HG02610 (cell line): ENCODE measurements at regions not wholly inside any gene's neighbourhood (a gene's known extent, or its start where the extent isn't known, plus 50 kb on each side); places are given as distances from the start of the nearest gene placed in this dataset.

Experiments used
- ATAC-seq: cut with Tn5 transposase; IDR thresholded peaks from one replicate; pipeline ENCODE4 v1.9.1; 2021; ENCODE audit warnings: mild to moderate bottlenecking, moderate library complexity; ENCODE audit not compliant: unreplicated experiment

DNA sequence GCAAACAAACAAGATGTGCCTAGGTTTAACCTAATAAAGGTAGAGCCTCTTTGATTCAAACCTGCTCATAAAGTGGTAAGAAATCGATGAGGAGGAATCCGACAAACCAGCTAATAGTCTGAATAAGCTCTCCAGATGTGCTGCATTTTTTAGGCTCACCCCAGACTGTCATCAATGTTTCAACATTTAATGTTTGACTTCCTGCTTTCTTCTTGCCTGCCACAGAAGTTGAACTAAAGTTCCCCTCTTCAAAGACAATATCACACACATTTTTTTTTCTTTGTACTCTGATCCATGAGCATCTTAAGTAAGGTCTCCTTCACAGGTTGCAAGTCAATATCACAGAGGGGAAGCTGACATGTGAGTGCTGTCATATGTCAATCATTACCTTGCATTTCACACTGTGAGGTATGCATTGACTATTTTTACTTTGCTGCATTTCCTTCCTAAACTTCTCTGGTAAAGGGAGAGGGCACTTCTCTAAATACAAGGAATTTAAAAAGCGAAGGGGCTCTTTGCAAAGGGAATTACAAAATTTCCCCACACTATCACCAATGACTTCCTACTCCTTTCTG, 172.3 kb upstream of the MCTP2 start:
- ATAC-seq, result no peak

- ATAC-seq, result no peak
Measured at GRCh38 chr15:94057305-94057704, 174.1 kb upstream of the MCTP2 start.

DNA sequence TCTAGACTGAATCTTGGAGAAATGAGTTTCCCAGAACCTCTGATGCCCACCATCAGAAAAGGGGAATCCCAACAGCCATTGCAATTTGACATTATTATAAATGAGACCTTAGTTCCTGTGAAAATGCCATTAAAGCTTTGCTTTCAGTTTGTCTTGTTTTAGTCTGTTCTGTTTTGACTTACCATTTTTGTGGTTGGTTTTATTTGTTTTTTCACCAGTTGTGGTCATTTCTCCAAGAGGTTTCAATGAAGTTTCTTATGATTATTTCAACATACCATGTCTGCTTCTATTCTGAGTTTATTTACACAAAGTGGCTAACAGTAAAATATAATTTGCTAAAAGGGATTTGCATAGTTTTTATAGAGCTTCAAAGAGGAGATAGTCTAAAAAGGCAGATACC, 175.0 kb upstream of the MCTP2 start:
- no peak for ATAC-seq

- no peak for ATAC-seq
Measured at GRCh38 chr15:94053626-94054025, 177.7 kb upstream of the MCTP2 start.

- ATAC-seq, result no peak
Measured at GRCh38 chr15:94052711-94053110, 178.7 kb upstream of the MCTP2 start.

DNA sequence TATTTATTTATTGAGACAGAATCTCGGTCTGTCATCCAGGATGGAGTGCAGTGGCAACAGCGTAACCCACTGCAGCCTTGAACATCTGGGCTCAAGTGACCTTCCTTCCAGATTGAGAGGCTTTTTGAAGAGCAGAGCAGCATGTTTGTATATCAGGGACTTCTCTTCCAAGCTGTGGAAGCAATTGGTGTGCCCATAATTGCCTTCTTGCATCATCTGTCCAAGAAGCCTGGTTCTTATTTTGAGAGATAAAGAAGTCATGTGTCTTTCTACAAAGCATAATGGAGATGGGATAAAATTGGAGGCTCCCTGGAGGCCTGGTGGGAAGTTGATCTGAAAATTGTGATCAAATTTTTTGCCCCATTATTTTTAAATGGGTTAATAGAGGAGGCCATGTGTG, 183.8 kb upstream of the MCTP2 start:
- ATAC-seq, result no peak

DNA sequence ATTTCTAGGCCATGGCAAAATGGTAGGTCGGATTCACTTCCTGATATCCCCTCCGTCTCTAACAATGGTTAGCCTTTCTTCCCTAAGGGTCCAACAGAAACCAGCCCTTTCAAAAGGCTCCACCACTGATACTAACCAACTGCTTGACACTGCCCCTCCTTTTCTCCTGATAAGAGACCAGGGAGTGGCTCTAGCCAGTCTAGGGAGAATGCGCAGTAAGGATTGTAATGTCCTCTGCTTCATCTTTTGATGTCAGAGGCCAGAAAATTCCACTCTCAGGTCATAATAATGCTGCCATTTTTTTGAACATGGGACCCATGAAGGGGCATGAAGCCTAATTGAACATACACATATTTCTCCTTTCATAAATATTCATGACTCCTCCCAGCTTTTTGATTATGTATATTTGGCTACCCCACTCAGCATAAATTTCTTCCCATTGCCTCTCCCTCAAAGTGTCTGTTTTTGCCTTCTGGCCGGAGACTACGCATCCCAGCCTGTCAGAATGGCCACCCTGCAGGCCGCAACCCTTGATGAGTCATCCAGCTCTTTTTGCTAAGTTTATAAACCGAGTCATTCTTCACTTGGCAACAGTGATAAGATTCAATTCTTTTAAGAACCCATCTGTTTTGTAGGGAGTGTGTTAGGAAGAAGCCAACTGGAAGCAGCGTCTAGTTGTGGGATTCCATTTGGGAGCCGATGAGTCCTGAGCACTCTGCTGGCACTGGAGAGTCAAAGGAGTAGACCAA, 189.0 kb upstream of the MCTP2 start:
- no peak for ATAC-seq

- no peak for ATAC-seq
Measured at GRCh38 chr15:94041746-94042145, 189.6 kb upstream of the MCTP2 start.

GRCh38 chr15:94040541-94041248, 190.7 kb upstream of the MCTP2 start:
- no peak for ATAC-seq

- ATAC-seq, result no peak
Measured at GRCh38 chr15:94036156-94036555, 195.2 kb upstream of the MCTP2 start.

GRCh38 chr15:94033683-94034020, 197.7 kb upstream of the MCTP2 start:
- no peak for ATAC-seq

GRCh38 chr15:94033014-94033682, 198.2 kb upstream of the MCTP2 start:
- ATAC-seq, result no peak

DNA sequence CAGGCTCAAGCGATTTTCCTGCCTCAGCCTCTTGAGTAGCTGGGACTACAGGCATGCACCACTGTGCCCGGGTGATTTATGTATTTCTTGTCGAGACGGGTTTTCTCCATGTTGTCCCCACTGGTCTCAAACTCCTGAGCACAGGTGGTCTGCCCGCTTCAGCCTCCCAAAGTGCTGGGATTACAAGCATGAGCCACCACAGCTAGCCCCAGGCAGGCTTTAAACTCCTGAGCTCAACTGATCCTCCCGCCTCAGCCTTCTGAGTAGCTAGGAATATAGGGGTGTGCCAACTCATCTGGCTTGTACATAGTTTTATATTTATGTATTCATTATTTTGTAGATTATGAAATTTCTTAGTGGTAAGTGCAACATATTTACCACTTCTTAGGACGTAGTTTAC, 198.8 kb upstream of the MCTP2 start:
- no peak for ATAC-seq

DNA sequence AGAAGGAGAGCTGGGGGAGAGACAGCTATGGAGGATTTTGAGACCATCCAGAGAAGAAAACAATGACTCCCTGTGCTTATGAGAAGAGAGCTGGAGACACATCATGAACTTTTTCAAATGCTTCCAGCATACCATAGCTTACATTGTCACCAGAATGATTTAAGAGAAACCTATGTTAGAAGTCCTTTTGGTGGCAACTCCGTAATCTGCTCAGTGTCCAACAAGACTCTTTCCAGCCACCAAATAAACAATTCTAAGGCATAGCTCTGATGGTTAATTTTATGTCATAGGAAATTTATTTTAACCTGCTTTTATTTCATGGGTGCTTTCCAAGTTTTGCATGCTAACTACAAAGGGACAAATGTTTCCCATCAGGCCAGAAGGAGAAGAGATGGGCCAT, 200.3 kb upstream of the MCTP2 start:
- no peak for ATAC-seq

DNA sequence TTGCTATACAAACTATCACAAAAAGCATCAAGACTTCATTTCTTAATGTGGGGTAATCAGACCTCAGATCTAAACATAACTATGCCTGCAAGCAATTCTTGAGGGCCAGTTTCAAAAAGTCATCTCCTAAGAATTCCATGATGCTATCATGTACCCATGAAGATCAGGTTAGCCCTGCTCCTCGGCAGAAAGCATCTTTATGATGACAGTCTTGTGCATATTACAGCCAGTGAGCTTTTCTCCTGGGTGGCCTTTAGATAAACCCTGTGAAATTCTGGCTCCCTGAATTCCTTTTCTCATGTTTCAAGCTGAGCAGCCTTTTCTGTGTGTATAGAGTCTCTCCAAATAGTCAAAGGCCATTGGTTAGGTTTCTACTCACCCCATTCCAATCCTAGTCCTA, 201.9 kb upstream of the MCTP2 start:
- no peak for ATAC-seq

- ATAC-seq, result no peak
Measured at GRCh38 chr15:94028809-94029208, 202.6 kb upstream of the MCTP2 start.

DNA sequence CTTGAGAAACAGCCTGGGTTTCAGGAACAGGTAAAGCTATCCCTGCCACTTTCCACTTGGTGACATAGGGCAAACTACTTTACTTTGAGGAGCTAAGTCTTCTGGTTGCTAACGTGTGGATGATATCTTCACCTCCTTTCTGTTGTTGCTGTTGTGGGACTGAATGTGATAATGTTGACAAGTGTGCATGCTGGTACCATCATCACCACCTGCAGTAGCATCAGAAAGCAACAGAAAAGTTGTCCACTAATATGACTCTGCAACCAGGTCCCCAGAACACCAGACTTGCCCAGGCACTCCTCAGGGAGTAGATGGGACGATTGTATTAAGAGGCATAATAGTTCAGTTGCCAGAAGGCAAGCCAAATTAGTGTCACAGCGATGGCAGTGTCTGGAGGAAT, 203.2 kb upstream of the MCTP2 start:
- ATAC-seq, result no peak

DNA sequence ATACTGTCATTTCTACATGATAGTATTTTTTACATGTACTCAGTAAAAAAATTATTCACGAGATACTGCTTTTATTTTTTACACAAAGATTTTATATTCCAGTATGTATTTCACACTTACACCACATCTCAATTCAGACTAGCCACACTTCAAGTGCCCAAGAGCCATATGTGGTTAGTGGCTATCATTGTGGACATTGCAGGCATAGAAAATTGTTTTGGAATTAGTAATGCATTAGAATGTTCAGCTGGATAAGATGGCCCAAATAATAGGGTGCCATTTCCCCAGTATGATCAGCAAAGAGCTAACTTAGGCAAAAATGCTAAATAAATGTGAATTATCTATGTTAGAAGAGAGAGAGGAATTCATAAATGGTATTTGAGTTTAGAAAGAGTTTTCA, 203.8 kb upstream of the MCTP2 start:
- no peak for ATAC-seq

- no peak for ATAC-seq
Measured at GRCh38 chr15:94026458-94027304, 204.7 kb upstream of the MCTP2 start.

DNA sequence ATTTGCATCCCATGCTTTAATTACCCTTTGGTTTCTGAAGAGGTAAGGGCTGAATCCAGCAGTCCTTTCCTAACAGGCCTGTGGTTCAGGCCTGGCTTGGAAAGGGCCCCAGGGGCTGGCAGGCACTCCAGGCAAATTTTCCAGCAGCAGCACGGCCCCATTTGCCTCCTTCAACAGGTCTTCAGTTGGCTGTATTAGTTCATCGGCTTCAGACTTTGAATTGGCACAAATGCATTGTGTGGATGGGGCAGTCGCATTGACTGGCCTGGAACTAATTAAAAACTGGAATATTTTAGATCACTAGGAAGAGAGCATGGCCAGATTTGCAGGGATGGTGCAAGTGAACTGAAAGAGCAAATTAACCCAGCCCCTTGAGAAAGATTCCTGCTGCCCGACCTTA, 207.8 kb upstream of the MCTP2 start:
- no peak for ATAC-seq
